Naive thymus-derived CD4-positive, alpha-beta T cell (primary cell): ENCODE measurements at regions not wholly inside any gene's neighbourhood (a gene's known extent, or its start where the extent isn't known, plus 50 kb on each side); places are given as distances from the start of the nearest gene placed in this dataset.

Source experiments
- ATAC-seq: fragments of 150-1000 bp; cut with Tn5 transposase; 2 replicates; pipeline ENCODE4 v1.10.0; 2021; ENCODE audit warnings: mild to moderate bottlenecking, moderate library complexity
- CTCF ChIA-PET: fragments of 350-600 bp; sonication (Branson Sonifier 250); formaldehyde crosslinking; loops from one replicate; lab custom pipeline; 2021; ENCODE audit warnings: antibody characterized with exemption; lab: Charles Lee
- POLR2A ChIA-PET: fragments of 350-600 bp; sonication (Branson Sonifier 250); formaldehyde crosslinking; loops from one replicate; lab custom pipeline; 2021; ENCODE audit warnings: antibody characterized with exemption, inconsistent platforms; lab: Charles Lee
- DNase-seq, 9 donors: peaks; one replicate each; pipeline versions ENCODE4 v3.0.0 to v3.0.0-alpha.2; 2020 to 2022; ENCODE audit warnings: mixed read lengths in 1 of 9
- H3K27ac ChIP-seq: one replicate; pipeline ENCODE4 v1.7.0; 2013; ENCODE audit warnings: mild to moderate bottlenecking, low read depth, low read length, moderate library complexity
- H3K27me3 ChIP-seq, 2 donors: one replicate each; pipeline ENCODE4 v1.7.0; 2013; ENCODE audit warnings: low read length in 2 of 2, mild to moderate bottlenecking in 2 of 2, moderate library complexity in 2 of 2; ENCODE audit not compliant: control insufficient read depth in 2 of 2, insufficient read depth in 2 of 2
- H3K36me3 ChIP-seq, 3 experiments: 1 replicate in 2 of 3; 2 replicates in 1 of 3; pipeline ENCODE4 v1.7.0; 2013; ENCODE audit warnings: low read length in 3 of 3, mild to moderate bottlenecking in 3 of 3, moderate library complexity in 1 of 3; ENCODE audit not compliant: insufficient read depth in 3 of 3, control insufficient read depth in 2 of 3
- H3K4me1 ChIP-seq, 2 donors: one replicate each; pipeline ENCODE4 v1.7.0; 2013; ENCODE audit warnings: low read length in 2 of 2, mild to moderate bottlenecking in 2 of 2, moderate library complexity in 1 of 2; ENCODE audit not compliant: control insufficient read depth in 2 of 2, insufficient read depth in 2 of 2
- H3K4me3 ChIP-seq: 2 replicates; pipeline ENCODE4 v1.7.0; 2013; ENCODE audit warnings: mild to moderate bottlenecking, low read length
- H3K9me3 ChIP-seq, 3 experiments: 1 replicate in 2 of 3; 2 replicates in 1 of 3; pipeline ENCODE4 v1.7.0; 2013; ENCODE audit warnings: low read length in 3 of 3; ENCODE audit not compliant: control insufficient read depth in 2 of 3
- H3K27ac Mint-ChIP-seq, 9 donors: one replicate each; pipeline ENCODE4 v1.8.0; 2020 to 2022; ENCODE audit warnings: mixed read lengths in 9 of 9, mild to moderate bottlenecking in 8 of 9, moderate library complexity in 5 of 9, inconsistent platforms in 2 of 9
- H3K27me3 Mint-ChIP-seq, 5 donors: one replicate each; pipeline ENCODE4 v1.8.0; 2021 to 2022; ENCODE audit warnings: mixed read lengths in 5 of 5, mild to moderate bottlenecking in 1 of 5
- H3K36me3 Mint-ChIP-seq, 5 donors: one replicate each; pipeline ENCODE4 v1.8.0; 2020 to 2022; ENCODE audit warnings: mixed read lengths in 5 of 5, mild to moderate bottlenecking in 3 of 5, inconsistent platforms in 1 of 5
- H3K4me1 Mint-ChIP-seq, 7 donors: one replicate each; pipeline ENCODE4 v1.8.0; 2020 to 2022; ENCODE audit warnings: mixed read lengths in 7 of 7, mild to moderate bottlenecking in 3 of 7, inconsistent platforms in 1 of 7
- H3K4me3 Mint-ChIP-seq, 10 donors: one replicate each; pipeline ENCODE4 v1.8.0; 2020 to 2022; ENCODE audit warnings: mild to moderate bottlenecking in 10 of 10, mixed read lengths in 10 of 10, moderate library complexity in 6 of 10, inconsistent platforms in 2 of 10
- H3K9me3 Mint-ChIP-seq, 11 donors: one replicate each; pipeline ENCODE4 v1.8.0; 2020 to 2022; ENCODE audit warnings: mixed read lengths in 11 of 11, mild to moderate bottlenecking in 4 of 11, inconsistent platforms in 1 of 11, moderate library complexity in 1 of 11
- intact Hi-C, 2 donors: fragments of 100-400 bp; cut with micrococcal nuclease; formaldehyde crosslinking; loops; one replicate each; pipeline ENCODE4 v1.15.1; 2023

DNA sequence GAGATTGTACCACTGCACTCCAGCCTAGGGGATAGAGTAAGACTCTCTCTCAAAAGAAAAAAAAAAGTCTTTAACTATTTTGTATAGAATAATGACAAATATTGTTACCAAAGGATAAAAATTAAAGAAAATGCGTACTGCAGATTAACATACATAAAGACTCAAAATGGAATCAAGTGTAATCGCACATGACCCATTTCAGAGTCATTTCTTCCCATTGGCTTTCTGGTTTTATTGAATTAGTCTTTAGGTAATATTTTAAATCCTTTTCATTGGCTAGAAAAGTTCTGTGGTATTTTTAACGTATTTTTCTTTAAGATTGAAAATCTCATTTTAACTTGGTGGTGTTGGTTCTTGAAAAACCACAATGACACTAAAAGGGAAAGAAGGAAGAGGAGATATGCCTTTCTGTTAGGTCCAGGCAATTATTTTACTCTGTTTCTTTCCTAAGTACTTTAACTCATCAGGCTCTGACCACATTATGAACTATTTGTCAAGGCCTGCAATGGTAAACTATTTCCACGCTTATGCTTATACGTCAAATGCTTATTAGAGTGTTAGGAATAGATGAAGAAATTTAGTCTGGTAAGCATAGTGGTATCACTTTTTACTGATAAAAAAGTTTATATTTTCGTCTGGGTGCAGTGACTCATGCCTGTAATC is 52.3 kb downstream of the PLEKHG1 start:
- no peak overlapping the region for H3K4me3 ChIP-seq
- ATAC-seq: no peak
- no peaks in the 10 kb centered on the region for H3K27me3 ChIP-seq
- no peaks in the 10 kb centered on the region for H3K4me1 ChIP-seq
- H3K9me3 Mint-ChIP-seq: no peaks in the 10 kb centered on the region
- H3K4me3 Mint-ChIP-seq: no peak overlapping the region
- ChIA-PET CTCF (no interaction called here), POLR2A (no interaction called here)
- H3K4me1 Mint-ChIP-seq: no peaks in the 10 kb centered on the region
- H3K27ac ChIP-seq: no peak overlapping the region
- no peak overlapping the region for H3K27ac Mint-ChIP-seq
- H3K36me3 ChIP-seq: no peaks in the 10 kb centered on the region
- intact Hi-C loops: no loop called here
- H3K27me3 Mint-ChIP-seq: peaks cover 0 to 6% (median 0%) of the 10 kb centered on the region in 5 donors
- H3K9me3 ChIP-seq: no peaks in the 10 kb centered on the region
- DNase-seq: no peak
- H3K36me3 Mint-ChIP-seq: no peaks in the 10 kb centered on the region

- Histone ChIP-seq H3K27ac (no peak overlapping the region), H3K4me3 (no peak overlapping the region), H3K9me3 (no peaks in the 10 kb centered on the region), H3K27me3 (no peaks in the 10 kb centered on the region), H3K36me3 (no peaks in the 10 kb centered on the region), H3K4me1 (no peaks in the 10 kb centered on the region)
- no peaks in the 10 kb centered on the region for H3K4me1 Mint-ChIP-seq
- DNase-seq (no peak), ATAC-seq (no peak)
- H3K27me3 Mint-ChIP-seq: peaks cover 0 to 6% (median 0%) of the 10 kb centered on the region in 5 donors
- intact Hi-C loops: no loop called here
- no peaks in the 10 kb centered on the region for H3K9me3 Mint-ChIP-seq
- no peak overlapping the region for H3K27ac Mint-ChIP-seq
- ChIA-PET POLR2A (no interaction called here), CTCF (no interaction called here)
- H3K4me3 Mint-ChIP-seq: no peak overlapping the region
- no peaks in the 10 kb centered on the region for H3K36me3 Mint-ChIP-seq
These were observed 53.3 kb downstream of the PLEKHG1 start for GRCh38 chr6:150652848-150653613.

- Mint-ChIP-seq H3K4me3 (no peak overlapping the region), H3K36me3 (no peaks in the 10 kb centered on the region), H3K4me1 (no peaks in the 10 kb centered on the region), H3K27me3 (peaks cover 0 to 7% (median 0%) of the 10 kb centered on the region in 5 donors), H3K9me3 (no peaks in the 10 kb centered on the region), H3K27ac (no peak overlapping the region)
- Histone ChIP-seq H3K4me3 (no peak overlapping the region), H3K36me3 (no peaks in the 10 kb centered on the region), H3K9me3 (no peaks in the 10 kb centered on the region), H3K4me1 (no peaks in the 10 kb centered on the region), H3K27ac (no peak overlapping the region), H3K27me3 (no peaks in the 10 kb centered on the region)
- ChIA-PET CTCF (no interaction called here), POLR2A (no interaction called here)
- intact Hi-C loops: no loop called here
- DNase-seq: no peak
- ATAC-seq: no peak
These were observed 54.9 kb downstream of the PLEKHG1 start for GRCh38 chr6:150654608-150655007.

DNA sequence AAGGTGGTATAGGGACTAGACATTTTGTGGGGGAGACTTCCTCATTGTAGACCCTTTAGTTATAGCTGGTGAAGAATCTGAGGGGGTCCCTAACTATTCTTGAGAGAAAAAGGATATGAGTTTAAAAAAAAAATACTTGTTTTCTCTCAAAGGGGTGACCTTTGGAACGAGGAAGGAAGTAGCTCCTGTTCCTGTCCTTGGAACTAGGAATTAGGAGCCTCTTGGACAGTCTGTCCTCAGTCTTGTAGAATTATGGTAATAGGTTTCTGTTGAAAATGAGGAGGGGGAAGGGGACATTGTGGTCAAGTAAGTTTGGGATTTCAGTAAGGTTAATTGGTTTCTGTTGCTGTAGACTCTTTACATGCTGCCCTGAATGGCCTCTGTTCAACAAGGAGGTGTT is 56.5 kb downstream of the PLEKHG1 start:
- intact Hi-C loops: no loop called here
- Histone ChIP-seq H3K9me3 (no peaks in the 10 kb centered on the region), H3K4me3 (no peak overlapping the region), H3K27ac (no peak overlapping the region), H3K27me3 (no peaks in the 10 kb centered on the region), H3K4me1 (no peaks in the 10 kb centered on the region), H3K36me3 (no peaks in the 10 kb centered on the region)
- Mint-ChIP-seq H3K36me3 (no peaks in the 10 kb centered on the region), H3K9me3 (no peaks in the 10 kb centered on the region), H3K4me3 (no peak overlapping the region), H3K27me3 (peaks cover 0 to 9% (median 0%) of the 10 kb centered on the region in 5 donors), H3K27ac (no peak overlapping the region), H3K4me1 (no peaks in the 10 kb centered on the region)
- ChIA-PET CTCF (no interaction called here), POLR2A (no interaction called here)
- no peak for DNase-seq
- no peak for ATAC-seq

- Histone ChIP-seq H3K4me1 (no peaks in the 10 kb centered on the region), H3K27me3 (no peaks in the 10 kb centered on the region), H3K9me3 (no peaks in the 10 kb centered on the region), H3K4me3 (no peak overlapping the region), H3K27ac (no peak overlapping the region), H3K36me3 (no peaks in the 10 kb centered on the region)
- POLR2A ChIA-PET: no interaction called here
- Mint-ChIP-seq H3K27me3 (peaks cover 0 to 9% (median 5%) of the 10 kb centered on the region in 5 donors), H3K4me3 (no peak overlapping the region), H3K4me1 (no peaks in the 10 kb centered on the region), H3K27ac (no peak overlapping the region), H3K9me3 (peaks cover 0 to 4% (median 0%) of the 10 kb centered on the region in 11 donors), H3K36me3 (no peaks in the 10 kb centered on the region)
- DNase-seq (no peak), ATAC-seq (no peak)
- intact Hi-C loops: no loop called here
- CTCF ChIA-PET: no interaction called here
These were observed 58.7 kb downstream of the PLEKHG1 start for GRCh38 chr6:150658421-150658820.

DNA sequence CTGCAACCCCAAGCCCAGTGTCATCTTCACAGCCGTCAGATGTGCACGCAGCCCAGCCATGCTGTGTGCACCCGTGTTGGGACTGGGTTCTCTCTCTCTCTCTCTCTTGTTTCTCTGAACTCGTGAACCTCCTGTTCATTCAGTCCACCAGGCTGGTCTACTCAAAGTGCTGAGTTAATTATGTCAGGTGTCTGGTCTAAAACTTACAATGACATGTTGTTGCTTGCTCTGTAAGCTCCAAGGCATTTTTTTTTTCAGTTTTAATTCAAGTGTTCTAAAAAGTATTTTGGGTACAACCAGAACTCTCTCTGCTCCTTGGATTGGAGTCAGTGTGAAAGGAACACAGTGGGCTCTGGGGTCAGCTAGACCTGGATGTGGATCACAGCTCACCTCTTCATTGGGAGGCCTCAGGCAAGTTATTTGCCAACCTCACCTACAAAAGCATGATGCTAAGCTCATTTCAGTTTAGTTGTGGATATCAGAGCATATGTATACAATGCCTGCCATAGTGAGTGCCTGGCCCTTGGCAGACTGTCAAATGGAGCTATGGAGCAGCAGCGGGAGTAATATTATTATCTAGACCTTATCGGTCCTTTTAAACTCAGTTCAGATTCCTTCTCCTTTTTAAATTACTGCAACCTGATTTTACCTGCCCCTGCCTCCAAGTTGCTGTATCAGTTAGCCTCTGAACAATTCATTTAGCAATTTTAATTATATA is 59.5 kb downstream of the PLEKHG1 start:
- Mint-ChIP-seq H3K4me1 (no peaks in the 10 kb centered on the region), H3K36me3 (no peaks in the 10 kb centered on the region), H3K27ac (no peak overlapping the region), H3K27me3 (peaks cover 0 to 9% (median 5%) of the 10 kb centered on the region in 5 donors), H3K9me3 (peaks cover 0 to 4% (median 0%) of the 10 kb centered on the region in 11 donors), H3K4me3 (no peak overlapping the region)
- no peak overlapping the region for H3K4me3 ChIP-seq
- POLR2A ChIA-PET: no interaction called here
- no peaks in the 10 kb centered on the region for H3K4me1 ChIP-seq
- intact Hi-C loops: no loop called here
- H3K27ac ChIP-seq: no peak overlapping the region
- H3K9me3 ChIP-seq: no peaks in the 10 kb centered on the region
- ATAC-seq: no peak
- no peak for DNase-seq
- CTCF ChIA-PET: no interaction called here
- H3K27me3 ChIP-seq: no peaks in the 10 kb centered on the region
- no peaks in the 10 kb centered on the region for H3K36me3 ChIP-seq
